Epithelial cell of esophagus (primary cell): ENCODE measurements at regions not wholly inside any gene's neighbourhood (a gene's known extent, or its start where the extent isn't known, plus 50 kb on each side); places are given as distances from the start of the nearest gene placed in this dataset.

Experiments used
- DNase-seq: peaks from one replicate; pipeline ENCODE4 v3.0.0; 2010; ENCODE audit warnings: low read depth
- H3K4me3 ChIP-seq: 2 replicates; pipeline ENCODE4 v1.5.1; 2011; ENCODE audit warnings: mild to moderate bottlenecking, low read length, control low read depth
- TF ChIP-seq, protein P1 (sequence below): IDR thresholded peaks from 2 replicates; pipeline ENCODE4 v1.5.1; 2011; ENCODE audit warnings: low read depth, mild to moderate bottlenecking, low read length, control low read depth, inconsistent platforms; ENCODE audit not compliant: insufficient read depth; ENCODE audit errors: missing control alignments

DNA sequence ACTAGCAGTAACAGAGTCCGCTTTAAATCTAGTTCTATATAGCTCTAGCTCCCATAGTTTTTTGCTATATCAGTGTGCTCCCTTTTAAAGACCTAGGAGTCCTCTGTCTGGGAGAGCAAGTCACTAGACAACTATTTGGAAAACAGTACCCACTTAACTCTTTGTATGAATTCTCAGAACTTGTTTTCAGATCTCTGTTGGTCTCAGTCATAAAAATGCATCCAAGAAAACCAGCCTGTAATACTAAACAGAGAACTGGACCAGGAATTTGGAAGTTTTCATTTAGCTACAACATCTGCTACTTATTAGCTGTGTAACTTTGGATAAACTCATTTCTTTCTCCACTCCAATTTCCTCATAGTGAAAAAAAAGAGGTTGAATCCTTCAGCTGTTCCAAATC is 56.9 kb upstream of the C3orf49 start:
- H3K4me3 ChIP-seq = no peak overlapping the region
- no peak for DNase-seq
- TF ChIP-seq, protein P1, sequence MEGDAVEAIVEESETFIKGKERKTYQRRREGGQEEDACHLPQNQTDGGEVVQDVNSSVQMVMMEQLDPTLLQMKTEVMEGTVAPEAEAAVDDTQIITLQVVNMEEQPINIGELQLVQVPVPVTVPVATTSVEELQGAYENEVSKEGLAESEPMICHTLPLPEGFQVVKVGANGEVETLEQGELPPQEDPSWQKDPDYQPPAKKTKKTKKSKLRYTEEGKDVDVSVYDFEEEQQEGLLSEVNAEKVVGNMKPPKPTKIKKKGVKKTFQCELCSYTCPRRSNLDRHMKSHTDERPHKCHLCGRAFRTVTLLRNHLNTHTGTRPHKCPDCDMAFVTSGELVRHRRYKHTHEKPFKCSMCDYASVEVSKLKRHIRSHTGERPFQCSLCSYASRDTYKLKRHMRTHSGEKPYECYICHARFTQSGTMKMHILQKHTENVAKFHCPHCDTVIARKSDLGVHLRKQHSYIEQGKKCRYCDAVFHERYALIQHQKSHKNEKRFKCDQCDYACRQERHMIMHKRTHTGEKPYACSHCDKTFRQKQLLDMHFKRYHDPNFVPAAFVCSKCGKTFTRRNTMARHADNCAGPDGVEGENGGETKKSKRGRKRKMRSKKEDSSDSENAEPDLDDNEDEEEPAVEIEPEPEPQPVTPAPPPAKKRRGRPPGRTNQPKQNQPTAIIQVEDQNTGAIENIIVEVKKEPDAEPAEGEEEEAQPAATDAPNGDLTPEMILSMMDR = no peak

DNA sequence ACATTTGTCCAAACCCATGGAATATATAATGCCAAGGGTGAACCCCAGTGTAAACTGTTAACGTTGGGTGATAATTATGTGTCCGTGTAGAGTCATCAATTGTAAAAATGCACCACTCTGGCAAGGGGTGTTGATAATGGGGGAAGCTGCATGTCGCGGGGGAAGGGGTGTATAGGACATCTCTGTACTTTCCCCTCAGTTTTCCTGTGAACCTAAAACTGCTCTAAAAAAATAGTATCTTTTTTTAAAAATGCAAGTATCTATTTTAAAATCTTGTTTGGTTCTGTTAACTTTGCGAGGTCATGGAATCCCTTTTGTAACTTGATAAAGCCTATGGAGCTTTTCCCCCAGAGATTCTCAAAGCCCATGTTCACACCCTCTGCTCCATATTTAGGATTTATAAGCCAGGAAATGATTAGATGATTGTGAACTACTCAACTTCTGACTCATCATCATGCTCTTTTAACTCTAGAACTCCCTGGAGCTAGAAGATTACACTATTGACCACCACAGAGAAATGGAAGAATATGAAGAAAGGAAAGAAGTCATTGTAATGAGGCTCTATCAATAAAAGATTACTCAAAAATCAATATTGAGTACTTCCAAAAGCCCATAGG is 56.1 kb upstream of the C3orf49 start:
- no peak overlapping the region for H3K4me3 ChIP-seq
- DNase-seq = peak; percentile 52
- TF ChIP-seq, protein P1 = no peak

DNA sequence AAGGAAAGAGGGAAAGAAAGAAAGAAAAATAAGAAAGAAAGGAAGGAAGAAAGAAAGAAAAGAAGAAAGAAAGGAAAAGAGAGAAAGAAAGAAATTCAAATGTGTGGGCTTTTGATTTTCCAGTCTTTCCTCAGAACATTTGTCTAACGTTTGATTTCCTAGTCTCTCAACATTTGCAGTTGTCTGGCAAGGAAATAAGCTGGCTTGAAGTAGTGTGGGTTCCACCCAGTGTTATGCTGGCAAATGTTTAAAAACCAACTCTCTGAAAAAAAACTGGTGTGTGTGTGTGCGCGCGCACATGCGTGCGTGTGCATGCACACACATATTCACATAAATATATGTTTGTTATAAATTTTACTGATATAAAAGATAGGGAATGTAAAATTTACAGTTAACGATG is 54.6 kb upstream of the C3orf49 start:
- H3K4me3 ChIP-seq = no peak overlapping the region
- TF ChIP-seq, protein P1 = no peak
- DNase-seq = no peak

DNA sequence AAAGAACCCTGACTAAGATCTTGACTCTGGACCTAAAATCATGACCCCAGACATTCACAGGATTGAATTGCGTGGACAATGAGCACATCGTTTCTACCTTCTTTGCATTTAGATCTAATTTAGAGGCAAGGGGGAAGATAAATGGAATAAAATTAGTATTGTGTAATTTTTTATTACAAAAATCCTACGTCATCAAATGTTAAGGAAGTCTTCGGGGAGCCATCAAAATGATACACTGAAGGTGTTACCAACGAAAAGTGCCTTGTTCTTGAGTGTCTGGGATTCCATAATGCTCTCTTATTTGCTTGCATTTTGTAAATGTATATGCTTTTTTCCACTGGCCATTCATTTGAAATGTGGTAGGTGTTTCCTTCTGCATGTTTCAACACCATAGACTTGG is 52.8 kb upstream of the C3orf49 start:
- DNase-seq = no peak
- H3K4me3 ChIP-seq = no peak overlapping the region
- TF ChIP-seq, protein P1 = no peak

DNA sequence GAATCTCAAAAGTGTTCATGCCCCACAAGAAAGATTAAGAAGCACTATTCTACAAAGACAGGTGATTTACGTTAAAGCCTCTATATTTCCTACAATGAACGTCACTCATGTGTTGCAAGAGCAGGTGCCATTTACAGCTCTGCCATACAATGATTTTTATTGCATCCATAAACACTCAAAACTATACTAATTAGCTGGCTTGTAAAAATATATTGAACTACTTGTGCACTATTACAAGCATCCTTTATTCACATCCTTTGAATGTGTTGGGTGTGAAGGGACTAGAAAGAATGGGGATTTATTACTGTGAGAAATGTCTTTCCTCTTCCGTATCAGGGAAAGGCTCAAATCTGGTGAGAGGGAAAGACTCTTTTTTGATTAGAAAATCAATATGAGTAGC is 50.7 kb upstream of the C3orf49 start:
- no peak for DNase-seq
- no peak overlapping the region for H3K4me3 ChIP-seq
- TF ChIP-seq, protein P1 = no peak

DNA sequence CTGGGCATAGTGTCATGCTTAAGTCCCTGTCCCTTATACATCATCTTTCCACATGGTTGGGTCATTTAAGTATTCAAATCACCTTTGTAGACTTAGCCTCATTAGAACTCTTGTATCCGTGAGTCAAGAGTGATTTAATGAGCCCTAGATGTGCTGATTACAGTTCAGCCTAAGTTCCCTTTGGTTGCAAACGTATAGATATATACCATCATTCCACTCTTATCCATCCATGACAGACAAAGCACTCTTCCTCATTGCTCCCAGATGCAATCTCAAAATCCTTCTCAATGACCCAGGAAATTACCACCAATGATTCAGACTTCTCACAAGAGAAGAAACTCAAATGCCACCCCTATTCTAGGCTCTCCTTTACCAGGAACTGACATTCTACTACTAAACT is 50.2 kb upstream of the C3orf49 start:
- no peak overlapping the region for H3K4me3 ChIP-seq
- DNase-seq = no peak
- TF ChIP-seq, protein P1 = no peak
